Activated naive CD4-positive, alpha-beta T cell treated with anti-CD3 and anti-CD28 coated beads, Interleukin-2, amount 50 U/mL, for 16 hours (primary cell): ENCODE measurements at regions not wholly inside any gene's neighbourhood (a gene's known extent, or its start where the extent isn't known, plus 50 kb on each side); places are given as distances from the start of the nearest gene placed in this dataset.

Source experiments
- DNase-seq: peaks from one replicate; pipeline ENCODE4 v3.0.0-alpha.2; 2020

- no peak for DNase-seq
These were observed 200.6 kb upstream of the GATB start for GRCh38 chr4:151961456-151961855.

- no peak for DNase-seq
These were observed 199.8 kb upstream of the GATB start for GRCh38 chr4:151960449-151961230.

GRCh38 chr4:151957153-151957552 is 196.3 kb upstream of the GATB start:
- DNase-seq = no peak

- DNase-seq = no peak
These were observed 195.0 kb upstream of the GATB start for GRCh38 chr4:151955721-151956380.

- DNase-seq = no peak
These were observed 193.1 kb upstream of the GATB start for GRCh38 chr4:151953795-151954372.

GRCh38 chr4:151953312-151953711 is 192.5 kb upstream of the GATB start:
- DNase-seq = no peak

- no peak for DNase-seq
These were observed 192.0 kb upstream of the GATB start for GRCh38 chr4:151952711-151953254.

- no peak for DNase-seq
These were observed 191.3 kb upstream of the GATB start for GRCh38 chr4:151952137-151952536.

- no peak for DNase-seq
These were observed 190.9 kb upstream of the GATB start for GRCh38 chr4:151951671-151952050.

GRCh38 chr4:151950993-151951670 is 190.3 kb upstream of the GATB start:
- DNase-seq = no peak

GRCh38 chr4:151948351-151949016 is 187.7 kb upstream of the GATB start:
- no peak for DNase-seq

- no peak for DNase-seq
These were observed 185.9 kb upstream of the GATB start for GRCh38 chr4:151946718-151947117.

GRCh38 chr4:151942971-151943370 is 182.2 kb upstream of the GATB start:
- DNase-seq = no peak

- no peak for DNase-seq
These were observed 180.3 kb upstream of the GATB start for GRCh38 chr4:151940926-151941617.

GRCh38 chr4:151940291-151940690 is 179.5 kb upstream of the GATB start:
- no peak for DNase-seq

- no peak for DNase-seq
These were observed 178.9 kb upstream of the GATB start for GRCh38 chr4:151939670-151940069.

GRCh38 chr4:151935411-151935810 is 174.6 kb upstream of the GATB start:
- no peak for DNase-seq

- no peak for DNase-seq
These were observed 174.0 kb upstream of the GATB start for GRCh38 chr4:151934766-151935165.

- no peak for DNase-seq
These were observed 172.5 kb upstream of the GATB start for GRCh38 chr4:151933122-151933827.

GRCh38 chr4:151931563-151931962 is 170.8 kb upstream of the GATB start:
- DNase-seq = no peak

GRCh38 chr4:151930372-151930771 is 169.6 kb upstream of the GATB start:
- no peak for DNase-seq

- no peak for DNase-seq
These were observed 167.3 kb upstream of the GATB start for GRCh38 chr4:151928112-151928511.
